ENCODE measurements at regions not wholly inside any gene's neighbourhood (a gene's known extent, or its start where the extent isn't known, plus 50 kb on each side); places are given as distances from the start of the nearest gene placed in this dataset.

- ATAC-seq (no peak), DNase-seq (no peak)
- Mint-ChIP-seq H3K27me3 (ENCODE audit: low read depth) (peaks cover 2% of the 10 kb centered on the region), H3K4me3 (no peak overlapping the region), H3K27ac (no peak overlapping the region), H3K36me3 (ENCODE audit: low read depth) (no peaks in the 10 kb centered on the region), H3K9me3 (ENCODE audit: insufficient read depth) (no peaks in the 10 kb centered on the region), H3K4me1 (ENCODE audit: low read depth) (no peaks in the 10 kb centered on the region)
- CTCF ChIA-PET, result no interaction called here
- POLR2A ChIA-PET, result no interaction called here
Observed at GRCh38 chr1:175863299-175864050, 120.1 kb upstream of the TNR start.

DNA sequence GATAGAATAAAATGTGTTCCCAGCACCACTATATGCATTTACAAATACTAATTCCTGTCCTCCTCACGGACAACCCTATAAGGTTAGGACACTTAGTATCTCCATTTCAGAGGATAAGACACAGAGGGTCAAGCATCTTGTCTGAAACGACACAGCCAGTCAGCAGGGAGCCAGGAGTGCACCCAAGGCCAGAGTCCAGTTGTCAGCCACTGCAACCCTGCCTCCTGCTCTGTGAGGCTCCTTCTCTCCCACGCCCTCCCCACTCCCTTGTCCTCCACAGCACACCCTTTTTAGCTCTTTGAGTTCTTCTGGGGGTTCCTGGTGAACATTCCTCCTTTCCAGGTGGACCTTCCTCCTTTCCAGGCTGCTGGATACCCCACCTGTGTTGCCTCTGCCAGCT is 119.0 kb upstream of the TNR start:
- ChIA-PET CTCF (no interaction called here), POLR2A (no interaction called here)
- no peaks in the 10 kb centered on the region for H3K36me3 Mint-ChIP-seq (ENCODE audit: low read depth)
- H3K4me3 Mint-ChIP-seq, result no peak overlapping the region
- DNase-seq (no peak), ATAC-seq (no peak)
- no peak overlapping the region for H3K27ac Mint-ChIP-seq
- no peaks in the 10 kb centered on the region for H3K4me1 Mint-ChIP-seq (ENCODE audit: low read depth)
- peaks cover 2% of the 10 kb centered on the region for H3K27me3 Mint-ChIP-seq (ENCODE audit: low read depth)
- no peaks in the 10 kb centered on the region for H3K9me3 Mint-ChIP-seq (ENCODE audit: insufficient read depth)

GRCh38 chr1:175861626-175862367 is 118.4 kb upstream of the TNR start:
- ChIA-PET POLR2A (no interaction called here), CTCF (no interaction called here)
- no peaks in the 10 kb centered on the region for H3K4me1 Mint-ChIP-seq (ENCODE audit: low read depth)
- H3K4me3 Mint-ChIP-seq, result no peak overlapping the region
- no peak for DNase-seq
- no peaks in the 10 kb centered on the region for H3K36me3 Mint-ChIP-seq (ENCODE audit: low read depth)
- no peak overlapping the region for H3K27ac Mint-ChIP-seq
- H3K27me3 Mint-ChIP-seq (ENCODE audit: low read depth), result peaks cover 2% of the 10 kb centered on the region
- no peaks in the 10 kb centered on the region for H3K9me3 Mint-ChIP-seq (ENCODE audit: insufficient read depth)
- ATAC-seq, result no peak

DNA sequence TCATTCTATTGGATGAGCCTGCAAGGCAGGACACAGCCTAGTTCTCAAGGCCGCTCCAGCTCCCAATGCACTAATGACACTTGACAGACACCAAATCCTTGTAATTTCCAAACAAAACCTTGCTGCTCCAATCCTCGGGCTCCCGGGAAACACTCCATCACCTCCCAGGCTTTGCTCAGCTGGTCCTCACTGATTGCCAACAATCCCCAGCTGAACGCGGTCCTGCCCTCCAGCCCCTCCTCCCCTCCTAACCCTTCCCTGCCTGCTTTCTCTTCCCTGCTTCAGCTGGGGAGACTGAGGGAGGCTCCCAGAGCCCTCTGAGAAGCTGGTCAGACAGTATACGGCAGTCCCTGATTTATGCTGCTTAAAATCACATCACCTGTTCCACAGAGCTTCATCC is 114.4 kb upstream of the TNR start:
- ATAC-seq, result no peak
- DNase-seq, result no peak
- Mint-ChIP-seq H3K36me3 (ENCODE audit: low read depth) (no peaks in the 10 kb centered on the region), H3K9me3 (ENCODE audit: insufficient read depth) (no peaks in the 10 kb centered on the region), H3K4me1 (ENCODE audit: low read depth) (no peaks in the 10 kb centered on the region), H3K4me3 (no peak overlapping the region), H3K27ac (no peak overlapping the region), H3K27me3 (ENCODE audit: low read depth) (peaks cover 4% of the 10 kb centered on the region)
- POLR2A ChIA-PET, result no interaction called here
- CTCF ChIA-PET, result no interaction called here

DNA sequence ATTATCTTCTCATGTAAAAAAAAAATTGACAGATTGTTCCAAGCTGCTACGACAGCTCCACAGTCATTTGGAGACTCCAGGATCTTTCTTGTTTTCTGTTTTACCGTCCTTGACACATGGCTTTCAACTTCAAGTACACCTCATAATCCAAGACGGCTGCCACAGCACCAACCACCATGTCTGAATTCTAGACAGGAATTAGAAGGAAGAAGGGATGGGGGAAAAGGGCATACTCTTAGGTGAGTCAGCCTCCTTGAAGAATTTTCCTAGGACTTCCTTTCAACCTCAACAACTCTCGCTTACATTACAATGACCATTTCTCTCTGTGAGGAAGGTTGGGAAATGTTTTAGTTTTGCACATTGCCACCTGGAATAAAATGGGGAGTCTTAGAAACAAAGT is 110.3 kb upstream of the TNR start:
- ChIA-PET POLR2A (no interaction called here), CTCF (no interaction called here)
- no peak for ATAC-seq
- no peak for DNase-seq
- Mint-ChIP-seq H3K9me3 (ENCODE audit: insufficient read depth) (no peaks in the 10 kb centered on the region), H3K4me3 (no peak overlapping the region), H3K36me3 (ENCODE audit: low read depth) (no peaks in the 10 kb centered on the region), H3K27me3 (ENCODE audit: low read depth) (peaks cover 4% of the 10 kb centered on the region), H3K27ac (no peak overlapping the region), H3K4me1 (ENCODE audit: low read depth) (no peaks in the 10 kb centered on the region)

GRCh38 chr1:175851749-175852148 is 108.4 kb upstream of the TNR start:
- ChIA-PET CTCF (no interaction called here), POLR2A (no interaction called here)
- ATAC-seq, result no peak

GRCh38 chr1:175848329-175848728 is 104.9 kb upstream of the TNR start:
- H3K27ac Mint-ChIP-seq, result no peak overlapping the region
- CTCF ChIA-PET, result no interaction called here
- peaks cover 2% of the 10 kb centered on the region for H3K27me3 Mint-ChIP-seq (ENCODE audit: low read depth)
- H3K4me1 Mint-ChIP-seq (ENCODE audit: low read depth), result no peaks in the 10 kb centered on the region
- DNase-seq (no peak), ATAC-seq (no peak)
- POLR2A ChIA-PET, result no interaction called here
- no peaks in the 10 kb centered on the region for H3K9me3 Mint-ChIP-seq (ENCODE audit: insufficient read depth)
- H3K36me3 Mint-ChIP-seq (ENCODE audit: low read depth), result no peaks in the 10 kb centered on the region
- H3K4me3 Mint-ChIP-seq, result no peak overlapping the region

More at GRCh38 chr1:175851749-175852148, 108.4 kb upstream of the TNR start:
- H3K27me3 Mint-ChIP-seq (ENCODE audit: low read depth), result peaks cover 4% of the 10 kb centered on the region
- no peaks in the 10 kb centered on the region for H3K36me3 Mint-ChIP-seq (ENCODE audit: low read depth)
- H3K9me3 Mint-ChIP-seq (ENCODE audit: insufficient read depth), result no peaks in the 10 kb centered on the region
- no peak overlapping the region for H3K4me3 Mint-ChIP-seq
- no peak for DNase-seq
- no peak overlapping the region for H3K27ac Mint-ChIP-seq
- H3K4me1 Mint-ChIP-seq (ENCODE audit: low read depth), result no peaks in the 10 kb centered on the region

DNA sequence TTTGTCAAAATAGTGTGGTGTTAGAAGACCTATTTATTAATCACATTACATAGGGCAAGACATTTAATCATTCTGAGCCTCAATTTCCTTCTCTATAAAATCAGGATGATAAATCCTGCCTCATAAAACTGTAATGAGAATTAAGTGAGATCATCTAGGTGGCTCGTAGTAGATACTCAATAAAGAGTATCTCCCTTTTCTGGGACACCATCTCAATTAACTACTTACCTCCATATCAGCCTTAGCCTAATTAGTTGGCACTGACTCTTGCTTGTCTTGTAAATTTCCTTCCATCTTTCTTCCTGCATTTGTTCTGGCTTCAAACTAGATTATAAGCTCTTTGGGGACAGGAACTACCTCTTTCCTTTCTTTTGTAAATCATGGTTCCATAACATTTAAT is 102.6 kb upstream of the TNR start:
- Mint-ChIP-seq H3K27me3 (ENCODE audit: low read depth) (peaks cover 2% of the 10 kb centered on the region), H3K27ac (no peak overlapping the region), H3K36me3 (ENCODE audit: low read depth) (no peaks in the 10 kb centered on the region), H3K4me1 (ENCODE audit: low read depth) (no peaks in the 10 kb centered on the region), H3K4me3 (no peak overlapping the region), H3K9me3 (ENCODE audit: insufficient read depth) (no peaks in the 10 kb centered on the region)
- POLR2A ChIA-PET, result no interaction called here
- CTCF ChIA-PET, result no interaction called here
- DNase-seq, result no peak
- ATAC-seq, result no peak

- Mint-ChIP-seq H3K4me1 (ENCODE audit: low read depth) (no peaks in the 10 kb centered on the region), H3K4me3 (no peak overlapping the region), H3K27me3 (ENCODE audit: low read depth) (no peaks in the 10 kb centered on the region), H3K27ac (no peak overlapping the region), H3K9me3 (ENCODE audit: insufficient read depth) (no peaks in the 10 kb centered on the region), H3K36me3 (ENCODE audit: low read depth) (no peaks in the 10 kb centered on the region)
- CTCF ChIA-PET, result no interaction called here
- ATAC-seq (no peak), DNase-seq (no peak)
- POLR2A ChIA-PET, result no interaction called here
Observed at GRCh38 chr1:175845338-175845737, 101.9 kb upstream of the TNR start.

DNA sequence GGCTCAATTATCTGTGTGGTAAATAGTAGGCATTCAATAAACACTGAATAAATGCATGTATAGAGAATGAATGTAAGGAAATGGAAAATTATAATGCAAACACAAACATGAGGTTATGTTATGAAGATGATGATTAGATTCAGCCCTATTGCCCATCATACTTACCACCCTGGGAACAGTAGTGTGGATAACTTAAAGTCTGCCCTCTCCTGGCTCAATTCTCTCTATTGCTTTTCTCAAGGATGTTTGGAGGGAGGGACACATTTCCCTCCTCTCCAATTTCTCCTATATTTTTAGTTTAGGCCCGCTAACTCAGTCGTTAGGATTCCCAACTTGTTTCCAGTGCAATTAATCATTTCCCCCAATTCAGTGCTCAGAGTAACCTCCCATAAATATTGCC is 101.5 kb upstream of the TNR start:
- Mint-ChIP-seq H3K4me1 (ENCODE audit: low read depth) (no peaks in the 10 kb centered on the region), H3K27me3 (ENCODE audit: low read depth) (no peaks in the 10 kb centered on the region), H3K9me3 (ENCODE audit: insufficient read depth) (no peaks in the 10 kb centered on the region), H3K4me3 (no peak overlapping the region), H3K27ac (no peak overlapping the region), H3K36me3 (ENCODE audit: low read depth) (no peaks in the 10 kb centered on the region)
- no peak for ATAC-seq
- CTCF ChIA-PET, result no interaction called here
- POLR2A ChIA-PET, result no interaction called here
- DNase-seq, result no peak

GRCh38 chr1:175842550-175842949 is 99.2 kb upstream of the TNR start:
- Mint-ChIP-seq H3K9me3 (ENCODE audit: insufficient read depth) (no peaks in the 10 kb centered on the region), H3K4me1 (ENCODE audit: low read depth) (no peaks in the 10 kb centered on the region), H3K4me3 (no peak overlapping the region), H3K27ac (no peak overlapping the region), H3K36me3 (ENCODE audit: low read depth) (no peaks in the 10 kb centered on the region), H3K27me3 (ENCODE audit: low read depth) (no peaks in the 10 kb centered on the region)
- DNase-seq (no peak), ATAC-seq (no peak)
- ChIA-PET POLR2A (no interaction called here), CTCF (no interaction called here)

- no peaks in the 10 kb centered on the region for H3K27me3 Mint-ChIP-seq (ENCODE audit: low read depth)
- ATAC-seq (no peak), DNase-seq (no peak)
- ChIA-PET POLR2A (no interaction called here), CTCF (no interaction called here)
- H3K4me1 Mint-ChIP-seq (ENCODE audit: low read depth), result no peaks in the 10 kb centered on the region
- no peak overlapping the region for H3K4me3 Mint-ChIP-seq
- no peaks in the 10 kb centered on the region for H3K36me3 Mint-ChIP-seq (ENCODE audit: low read depth)
- no peaks in the 10 kb centered on the region for H3K9me3 Mint-ChIP-seq (ENCODE audit: insufficient read depth)
- H3K27ac Mint-ChIP-seq, result no peak overlapping the region
Observed at GRCh38 chr1:175841738-175842187, 98.4 kb upstream of the TNR start.

DNA sequence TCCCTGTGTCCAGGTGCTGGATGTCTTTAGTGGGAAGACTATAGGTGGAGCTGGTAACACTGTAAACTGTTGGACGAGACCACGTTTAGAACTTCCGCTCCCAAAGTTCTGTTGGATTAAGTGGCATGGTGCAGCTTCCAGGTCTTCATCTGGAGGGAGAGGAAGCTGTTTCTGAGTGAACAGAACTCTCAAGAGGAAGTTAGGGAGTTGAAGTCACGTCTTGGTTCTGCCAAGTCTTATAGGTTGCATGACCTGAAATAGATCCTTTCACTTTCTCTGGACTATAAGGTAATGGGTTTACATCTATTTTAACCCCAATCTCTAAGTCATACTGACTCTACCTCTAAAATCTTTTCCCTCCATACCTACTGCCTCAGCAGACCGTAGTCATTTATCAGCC is 97.4 kb upstream of the TNR start:
- Mint-ChIP-seq H3K9me3 (ENCODE audit: insufficient read depth) (no peaks in the 10 kb centered on the region), H3K27ac (no peak overlapping the region), H3K4me1 (ENCODE audit: low read depth) (no peaks in the 10 kb centered on the region), H3K4me3 (no peak overlapping the region), H3K27me3 (ENCODE audit: low read depth) (no peaks in the 10 kb centered on the region), H3K36me3 (ENCODE audit: low read depth) (no peaks in the 10 kb centered on the region)
- ATAC-seq (no peak), DNase-seq (no peak)
- ChIA-PET POLR2A (no interaction called here), CTCF (no interaction called here)

Data from activated CD8-positive, alpha-beta T cell treated with anti-CD3 and anti-CD28 coated beads, Interleukin-2, amount 10 ng/mL, durations not matched to agents 7 days and 5 days (primary cell).